GM12878 (cell line): ENCODE measurements at regions not wholly inside any gene's neighbourhood (a gene's known extent, or its start where the extent isn't known, plus 50 kb on each side); places are given as distances from the start of the nearest gene placed in this dataset.

ENCODE experiments used
- ATAC-seq: fragments of 200-7000 bp; cut with Tn5 transposase; 3 replicates; pipeline ENCODE4 v1.9.1; 2020; ENCODE audit warnings: mild to moderate bottlenecking, moderate library complexity
- BruUV-seq: library from RNA; stranded (reverse); fragments of 400-500 nt; replicated peaks from 2 replicates; lab custom pipeline; 2021; lab: Mats Ljungman, UMichigan
- CTCF ChIA-PET: fragments of 300-600 bp; sonication (Branson Sonifier 250); formaldehyde crosslinking; extraction: SDS; loops from one replicate; lab custom pipeline; 2021; ENCODE audit warnings: inconsistent platforms; lab: Yijun Ruan, JAX
- POLR2A ChIA-PET: fragments of 350-600 bp; formaldehyde crosslinking; extraction: SDS; loops from one replicate; lab custom pipeline; 2021; ENCODE audit warnings: inconsistent platforms; lab: Charles Lee
- RAD21 ChIA-PET: fragments of 300-600 bp; sonication (Branson Sonifier 250); formaldehyde crosslinking; loops from one replicate; lab custom pipeline; 2023; ENCODE audit warnings: antibody characterized with exemption; ENCODE audit not compliant: unreplicated experiment; lab: Charles Lee
- SMC1A ChIA-PET: fragments of 300-600 bp; sonication (Branson Sonifier 250); formaldehyde crosslinking; loops from one replicate; lab custom pipeline; 2023; ENCODE audit not compliant: unreplicated experiment, uncharacterized antibody; lab: Charles Lee
- DNase-seq: peaks from one replicate; pipeline ENCODE4 v3.0.0-alpha.2; 2011; ENCODE audit warnings: low read depth, low spot score
- FAIRE-seq: peaks from 3 replicates; lab custom pipeline; 2011; peaks lifted over from hg19 to GRCh38; lab: Jason Lieb, UNC
- H2AFZ ChIP-seq: 2 replicates; pipeline ENCODE4 v1.6.0; 2011; ENCODE audit warnings: low read depth, low read length, control low read depth; ENCODE audit not compliant: control insufficient read depth
- H3K27ac ChIP-seq: 2 replicates; pipeline ENCODE4 v1.5.1; 2011; ENCODE audit warnings: control low read depth; ENCODE audit not compliant: control insufficient read depth, insufficient read depth
- H3K27me3 ChIP-seq, 2 experiments: replicated peaks in 1 of 2; 2 replicates each; pipeline versions ENCODE4 v1.6.0 to v1.6.1; 2011; ENCODE audit warnings: low read length in 1 of 2; ENCODE audit not compliant: control insufficient read depth in 2 of 2, insufficient read depth in 2 of 2
- H3K36me3 ChIP-seq, 2 experiments: 2 replicates each; pipeline ENCODE4 v1.5.1; 2011; ENCODE audit warnings: low read length in 1 of 2; ENCODE audit not compliant: control insufficient read depth in 2 of 2, insufficient read depth in 2 of 2
- H3K4me1 ChIP-seq: 2 replicates; pipeline ENCODE4 v1.6.1; 2011; ENCODE audit warnings: mild to moderate bottlenecking, low read length, moderate library complexity, mixed read lengths; ENCODE audit not compliant: control insufficient read depth, insufficient read depth
- H3K4me2 ChIP-seq: 2 replicates; pipeline ENCODE4 v1.6.0; 2011; ENCODE audit warnings: control low read depth; ENCODE audit not compliant: control insufficient read depth, insufficient read depth
- H3K4me3 ChIP-seq: fragments of 200-600 bp; sonication (generic); 2 replicates; pipeline ENCODE4 v1.5.1; 2016
- H3K79me2 ChIP-seq: 2 replicates; pipeline ENCODE4 v1.6.0; 2011; ENCODE audit warnings: low read length; ENCODE audit not compliant: control insufficient read depth, insufficient read depth
- H3K9ac ChIP-seq: 2 replicates; pipeline ENCODE4 v1.8.0; 2011; ENCODE audit warnings: low read length, control low read depth, mixed read lengths; ENCODE audit not compliant: control insufficient read depth, insufficient read depth
- H3K9me3 ChIP-seq: replicated peaks from 3 replicates; pipeline ENCODE4 v1.5.1; 2011; ENCODE audit warnings: mild to moderate bottlenecking, low read length; ENCODE audit not compliant: control insufficient read depth, insufficient read depth
- H4K20me1 ChIP-seq: 2 replicates; pipeline ENCODE4 v1.6.0; 2011; ENCODE audit not compliant: control insufficient read depth, insufficient read depth
- DPF2 ChIP-seq: fragments of 450-650 bp; IDR thresholded peaks from 2 replicates; pipeline ENCODE4 v1.6.1; 2017; ENCODE audit warnings: mild to moderate bottlenecking
- FOXK2 ChIP-seq: fragments of 450-650 bp; IDR thresholded peaks from 2 replicates; pipeline ENCODE4 v1.6.1; 2017; ENCODE audit warnings: mild to moderate bottlenecking, moderate library complexity
- JUND ChIP-seq: IDR thresholded peaks from 2 replicates; pipeline ENCODE4 v1.6.1; 2012; ENCODE audit warnings: low read depth, mild to moderate bottlenecking, low read length, improper control_type of control experiment, moderate library complexity
- RAD51 ChIP-seq: fragments of 450-650 bp; IDR thresholded peaks from 2 replicates; pipeline ENCODE4 v1.6.1; 2016; ENCODE audit warnings: moderate library complexity, mild to moderate bottlenecking, inconsistent platforms
- SMAD5 ChIP-seq: IDR thresholded peaks from 2 replicates; pipeline ENCODE4 v1.6.1; 2016; ENCODE audit warnings: antibody characterized with exemption, low read depth
- SMARCA5 ChIP-seq: fragments of 450-650 bp; IDR thresholded peaks from 2 replicates; pipeline ENCODE4 v1.6.1; 2017; ENCODE audit warnings: mild to moderate bottlenecking
- SUZ12 ChIP-seq: fragments of 200-600 bp; sonication (generic); IDR thresholded peaks from one replicate; pipeline ENCODE4 v1.6.1; 2018; ENCODE audit warnings: antibody characterized with exemption, mild to moderate bottlenecking; ENCODE audit not compliant: unreplicated experiment
- TCF12 ChIP-seq: IDR thresholded peaks from 2 replicates; pipeline ENCODE4 v1.6.1; 2011; ENCODE audit warnings: low read depth, mild to moderate bottlenecking, low read length
- WGBS: methylation state at CpG from one replicate; pipeline ENCODE4 v1.1.6; 2016; ENCODE audit warnings: low lambda C conversion rate; ENCODE audit not compliant: insufficient replicate concordance, insufficient coverage; ENCODE audit errors: missing lambda C conversion rate; 5-methylcytosine and 5-hydroxymethylcytosine counted together
- in situ Hi-C: fragments of 300-500 bp; cut with MboI; formaldehyde crosslinking; loops from 9 replicates; pipeline ENCODE4 v1.14.3; 2018; ENCODE audit warnings: mixed read lengths
- intact Hi-C: fragments of 100-400 bp; cut with micrococcal nuclease; formaldehyde crosslinking; loops from one replicate; pipeline ENCODE4 v1.14.2; 2022; ENCODE audit not compliant: unreplicated experiment
- TF ChIP-seq, protein P1 (sequence below): fragments of 450-650 bp; IDR thresholded peaks from 2 replicates; pipeline ENCODE4 v1.6.1; 2016; ENCODE audit warnings: mild to moderate bottlenecking
- TF ChIP-seq, protein P2 (sequence below): fragments of 450-650 bp; formaldehyde crosslinking; IDR thresholded peaks from 2 replicates; pipeline ENCODE4 v1.4.0; 2022; ENCODE audit warnings: mild to moderate bottlenecking, moderate library complexity
- TF ChIP-seq, protein P3 (sequence below): fragments of 450-650 bp; IDR thresholded peaks from 2 replicates; pipeline ENCODE4 v1.6.1; 2016; ENCODE audit warnings: mild to moderate bottlenecking

DNA sequence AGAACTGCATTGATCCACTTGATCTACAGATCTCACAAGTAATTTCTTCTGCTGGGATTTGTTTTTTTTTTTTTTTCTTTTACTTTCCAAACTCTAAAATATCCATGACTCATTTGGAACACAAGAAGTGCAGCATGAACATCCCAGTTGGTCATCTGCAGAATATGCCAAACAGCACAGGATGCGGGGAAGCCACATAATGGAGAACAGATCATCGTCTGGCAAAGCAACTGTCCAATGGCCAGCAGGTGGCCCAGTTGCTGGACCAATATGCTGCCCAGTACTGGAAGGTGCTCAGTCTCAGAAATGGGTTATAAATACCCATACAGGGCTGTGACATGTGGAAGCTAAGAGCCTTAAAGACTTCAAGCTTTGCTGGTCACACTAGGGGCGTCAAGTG, 221.3 kb upstream of the TAS2R1 start:
- Histone ChIP-seq H3K79me2 (no peaks in the 10 kb centered on the region), H3K27me3 (no peaks in the 10 kb centered on the region; a peak in 1 of 4 replicates), H3K4me3 (no peak overlapping the region), H3K9ac (no peak overlapping the region), H3K4me1 (no peaks in the 10 kb centered on the region), H4K20me1 (no peaks in the 10 kb centered on the region), H3K4me2 (no peak overlapping the region), H3K9me3 (no peaks in the 10 kb centered on the region), H3K36me3 (no peaks in the 10 kb centered on the region), H2AFZ (no peak overlapping the region), H3K27ac (no peak overlapping the region)
- intact Hi-C loops (no loop called here), in situ Hi-C loops (no loop called here)
- ATAC-seq: no peak
- FAIRE-seq: no peak
- no TSS peak for BruUV-seq
- POLR2A ChIA-PET: no interaction called here
- TF ChIP-seq SMAD5 (no peak), JUND (no peak), FOXK2 (no peak), SUZ12 (no peak), TCF12 (no peak)
- TF ChIP-seq, protein P1, sequence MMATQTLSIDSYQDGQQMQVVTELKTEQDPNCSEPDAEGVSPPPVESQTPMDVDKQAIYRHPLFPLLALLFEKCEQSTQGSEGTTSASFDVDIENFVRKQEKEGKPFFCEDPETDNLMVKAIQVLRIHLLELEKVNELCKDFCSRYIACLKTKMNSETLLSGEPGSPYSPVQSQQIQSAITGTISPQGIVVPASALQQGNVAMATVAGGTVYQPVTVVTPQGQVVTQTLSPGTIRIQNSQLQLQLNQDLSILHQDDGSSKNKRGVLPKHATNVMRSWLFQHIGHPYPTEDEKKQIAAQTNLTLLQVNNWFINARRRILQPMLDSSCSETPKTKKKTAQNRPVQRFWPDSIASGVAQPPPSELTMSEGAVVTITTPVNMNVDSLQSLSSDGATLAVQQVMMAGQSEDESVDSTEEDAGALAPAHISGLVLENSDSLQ: no peak
- CTCF ChIA-PET: interaction anchor here (1.0 kb wide), 1 partner anchor 9 kb away, joined by 3 read pairs; no protein-coding TSS in a partner anchor
- WGBS: 49% methylated on average over 3 of the region's 3 CpGs
- RAD21 ChIA-PET: interaction anchor here (1.0 kb wide), 1 partner anchor 169 kb away, joined by 3 read pairs; no protein-coding TSS in a partner anchor
- no peak for DNase-seq
- SMC1A ChIA-PET: no interaction called here

DNA sequence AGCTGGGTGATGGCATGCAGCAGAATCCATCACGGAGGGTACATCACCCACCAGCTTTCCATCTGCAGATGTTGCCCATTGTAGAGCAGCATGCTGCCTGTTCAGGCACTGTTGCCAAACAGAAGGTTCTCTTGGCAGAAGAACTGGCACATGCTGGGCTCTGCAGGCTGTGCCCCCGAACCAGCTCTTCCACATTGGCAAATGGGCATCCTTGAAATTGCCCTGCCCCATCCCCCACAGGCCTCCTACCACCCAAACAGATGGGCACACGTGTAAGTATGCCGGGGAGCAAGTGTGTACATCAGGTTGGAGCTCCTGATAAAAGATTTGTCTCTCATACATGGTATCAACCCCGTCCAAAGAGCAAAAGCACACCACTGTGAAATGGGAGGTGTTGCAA, 220.3 kb upstream of the TAS2R1 start:
- Histone ChIP-seq H3K4me2 (no peak overlapping the region), H3K27ac (no peak overlapping the region), H3K27me3 (no peaks in the 10 kb centered on the region; a peak in 1 of 4 replicates), H3K36me3 (no peaks in the 10 kb centered on the region), H3K9me3 (no peaks in the 10 kb centered on the region), H3K4me3 (no peak overlapping the region), H4K20me1 (no peaks in the 10 kb centered on the region), H3K4me1 (no peaks in the 10 kb centered on the region), H3K79me2 (no peaks in the 10 kb centered on the region), H2AFZ (no peak overlapping the region), H3K9ac (no peak overlapping the region)
- 7% methylated on average over 5 of the region's 5 CpGs for WGBS
- intact Hi-C loops (no loop called here), in situ Hi-C loops (no loop called here)
- DNase-seq (no peak), FAIRE-seq (no peak), ATAC-seq (no peak)
- TF ChIP-seq SMARCA5: no peak
- TF ChIP-seq DPF2: no peak
- TF ChIP-seq, protein P2, sequence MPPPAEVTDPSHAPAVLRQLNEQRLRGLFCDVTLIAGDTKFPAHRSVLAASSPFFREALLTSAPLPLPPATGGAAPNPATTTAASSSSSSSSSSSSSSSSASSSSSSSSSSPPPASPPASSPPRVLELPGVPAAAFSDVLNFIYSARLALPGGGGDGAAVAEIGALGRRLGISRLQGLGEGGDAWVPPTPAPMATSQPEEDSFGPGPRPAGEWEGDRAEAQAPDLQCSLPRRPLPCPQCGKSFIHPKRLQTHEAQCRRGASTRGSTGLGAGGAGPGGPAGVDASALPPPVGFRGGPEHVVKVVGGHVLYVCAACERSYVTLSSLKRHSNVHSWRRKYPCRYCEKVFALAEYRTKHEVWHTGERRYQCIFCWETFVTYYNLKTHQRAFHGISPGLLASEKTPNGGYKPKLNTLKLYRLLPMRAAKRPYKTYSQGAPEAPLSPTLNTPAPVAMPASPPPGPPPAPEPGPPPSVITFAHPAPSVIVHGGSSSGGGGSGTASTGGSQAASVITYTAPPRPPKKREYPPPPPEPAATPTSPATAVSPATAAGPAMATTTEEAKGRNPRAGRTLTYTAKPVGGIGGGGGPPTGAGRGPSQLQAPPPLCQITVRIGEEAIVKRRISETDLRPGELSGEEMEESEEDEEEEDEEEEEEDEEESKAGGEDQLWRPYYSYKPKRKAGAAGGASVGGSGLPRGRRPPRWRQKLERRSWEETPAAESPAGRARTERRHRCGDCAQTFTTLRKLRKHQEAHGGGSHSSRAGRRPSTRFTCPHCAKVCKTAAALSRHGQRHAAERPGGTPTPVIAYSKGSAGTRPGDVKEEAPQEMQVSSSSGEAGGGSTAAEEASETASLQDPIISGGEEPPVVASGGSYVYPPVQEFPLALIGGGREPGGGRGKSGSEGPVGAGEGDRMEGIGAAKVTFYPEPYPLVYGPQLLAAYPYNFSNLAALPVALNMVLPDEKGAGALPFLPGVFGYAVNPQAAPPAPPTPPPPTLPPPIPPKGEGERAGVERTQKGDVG (CRISPR knock-in tag): no peak
- TF ChIP-seq RAD51: no peak
- TF ChIP-seq, protein P3, sequence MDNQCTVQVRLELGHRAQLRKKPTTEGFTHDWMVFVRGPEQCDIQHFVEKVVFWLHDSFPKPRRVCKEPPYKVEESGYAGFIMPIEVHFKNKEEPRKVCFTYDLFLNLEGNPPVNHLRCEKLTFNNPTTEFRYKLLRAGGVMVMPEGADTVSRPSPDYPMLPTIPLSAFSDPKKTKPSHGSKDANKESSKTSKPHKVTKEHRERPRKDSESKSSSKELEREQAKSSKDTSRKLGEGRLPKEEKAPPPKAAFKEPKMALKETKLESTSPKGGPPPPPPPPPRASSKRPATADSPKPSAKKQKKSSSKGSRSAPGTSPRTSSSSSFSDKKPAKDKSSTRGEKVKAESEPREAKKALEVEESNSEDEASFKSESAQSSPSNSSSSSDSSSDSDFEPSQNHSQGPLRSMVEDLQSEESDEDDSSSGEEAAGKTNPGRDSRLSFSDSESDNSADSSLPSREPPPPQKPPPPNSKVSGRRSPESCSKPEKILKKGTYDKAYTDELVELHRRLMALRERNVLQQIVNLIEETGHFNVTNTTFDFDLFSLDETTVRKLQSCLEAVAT: no peak
- ChIA-PET CTCF (no interaction called here), RAD21 (no interaction called here), POLR2A (no interaction called here), SMC1A (interaction anchor here (1.1 kb wide), 1 partner anchor 10 kb away, joined by 3 read pairs; no protein-coding TSS in a partner anchor)
- BruUV-seq: no TSS peak
